Hypothalamus (tissue), 51 donors: ENCODE measurements at regions not wholly inside any gene's neighbourhood (a gene's known extent, or its start where the extent isn't known, plus 50 kb on each side); places are given as distances from the start of the nearest gene placed in this dataset.

ENCODE experiments used
- DNase-seq, 51 donors: peaks; one replicate each; lab custom pipeline; 2025; lab: John Stamatoyannopoulos, UW

DNA sequence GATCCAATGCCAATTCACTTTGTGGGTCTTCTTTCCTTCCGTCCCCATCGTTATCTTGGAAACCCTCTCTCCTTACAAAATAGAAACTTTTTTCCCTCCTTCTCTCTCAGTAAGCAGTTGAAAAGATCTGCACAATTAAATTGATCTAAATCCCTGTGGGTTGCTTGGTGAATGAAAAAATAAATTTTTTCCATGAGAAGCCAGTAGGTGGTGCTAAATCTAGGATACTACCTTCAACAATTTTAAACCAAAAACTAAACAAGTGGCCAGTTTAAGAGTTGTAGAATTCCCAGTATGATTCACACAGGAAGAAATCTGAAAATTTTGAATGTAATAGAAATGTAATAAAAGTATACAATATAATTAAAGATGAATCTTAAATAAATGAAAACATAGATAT, 990.3 kb upstream of the ZNF722 start:
- DNase-seq = no peak

DNA sequence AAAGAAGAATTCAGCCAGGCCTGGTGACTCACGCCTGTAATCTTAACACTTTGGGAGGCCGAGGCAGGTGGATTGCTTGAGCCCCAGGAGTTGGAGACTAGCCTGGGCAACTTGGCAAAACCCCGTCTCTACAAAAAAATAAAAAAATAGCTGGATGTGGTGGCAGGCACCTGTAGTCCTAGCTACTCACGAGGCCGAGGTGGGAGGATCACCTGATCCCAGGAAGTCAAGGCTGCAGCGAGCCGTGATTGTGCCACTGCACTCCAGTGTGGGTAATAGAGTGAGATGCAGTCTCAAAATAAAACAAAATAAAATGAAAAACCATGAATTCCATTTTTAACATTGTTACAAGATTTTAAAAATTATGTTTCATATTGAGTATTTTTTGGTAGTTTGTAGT, 988.9 kb upstream of the ZNF722 start:
- no peak for DNase-seq

DNA sequence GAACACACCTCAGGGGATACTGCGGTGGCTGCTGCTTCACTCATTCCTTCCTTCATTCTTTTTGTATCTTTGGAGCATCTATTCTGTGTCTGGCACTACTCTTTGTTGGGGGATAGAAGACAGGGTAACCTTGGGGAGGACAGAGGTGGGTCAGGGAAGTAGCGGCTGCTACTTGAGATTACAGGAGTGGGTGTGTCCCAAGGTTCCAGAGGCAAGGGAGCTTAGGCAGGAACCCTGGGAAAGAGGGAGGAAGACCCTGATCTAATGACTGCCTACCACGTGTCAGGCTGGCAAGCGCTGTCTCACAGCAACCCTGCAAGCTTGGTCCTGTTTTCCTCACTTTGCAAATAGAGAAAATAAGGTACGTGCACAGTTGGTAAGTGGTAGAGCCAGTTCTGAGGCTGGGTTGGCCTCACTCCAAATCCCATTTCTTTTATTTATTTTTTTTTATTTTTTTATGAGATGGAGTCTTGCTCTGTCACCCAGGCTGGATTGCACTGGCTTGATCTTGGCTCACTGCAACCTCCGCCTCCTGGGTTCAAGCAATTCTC, 985.9 kb upstream of the ZNF722 start:
- DNase-seq = no peak

DNA sequence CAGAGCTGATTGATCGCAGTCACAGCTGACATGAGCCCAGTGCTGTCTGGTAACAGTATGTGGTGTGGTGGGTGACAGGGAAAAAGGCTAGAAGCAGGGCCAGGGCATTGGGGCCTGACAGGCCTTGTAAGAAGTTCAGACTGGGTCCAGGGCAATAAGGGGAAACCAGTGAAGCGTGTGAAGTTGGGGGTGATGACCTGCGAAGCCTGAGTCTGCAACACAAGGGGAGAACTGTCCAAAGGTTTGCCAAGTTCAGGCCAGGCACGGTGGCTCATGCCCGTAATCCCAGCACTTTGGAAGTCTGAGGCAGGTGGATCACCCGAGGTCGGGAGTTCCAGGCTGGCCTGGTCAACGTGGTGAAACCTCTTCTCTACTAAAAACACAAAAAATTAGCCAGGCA, 983.9 kb upstream of the ZNF722 start:
- no peak for DNase-seq

DNA sequence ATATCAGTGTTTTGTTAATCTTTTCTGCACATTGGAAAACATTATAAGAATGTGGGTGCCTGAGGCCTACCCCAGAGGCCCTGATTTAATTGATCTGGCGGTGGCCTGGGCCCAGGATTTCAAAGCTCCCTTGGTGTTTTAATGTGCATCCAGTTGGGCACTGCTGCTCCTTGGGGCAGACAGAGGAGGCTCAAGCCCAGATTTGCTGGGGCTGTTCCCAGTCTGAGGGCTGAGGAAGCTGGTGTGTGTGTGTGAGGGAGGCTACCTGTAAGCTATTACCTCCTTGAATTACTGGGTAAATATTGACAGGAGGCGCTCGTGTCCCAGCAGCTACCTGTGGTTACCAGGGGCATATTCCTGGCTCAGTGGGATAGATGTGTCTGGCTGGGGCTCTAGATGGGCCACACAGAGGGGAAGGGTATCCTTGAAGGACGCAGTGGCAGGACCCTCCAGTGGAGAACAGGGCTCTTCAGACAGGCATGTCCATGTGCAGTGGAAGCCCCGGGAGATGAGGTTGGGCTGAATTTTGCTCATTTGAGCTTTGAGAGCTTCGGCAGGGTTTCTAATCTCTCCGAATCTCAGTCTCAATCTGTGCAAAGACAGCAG, 975.4 kb upstream of the ZNF722 start:
- DNase-seq = no peak

DNA sequence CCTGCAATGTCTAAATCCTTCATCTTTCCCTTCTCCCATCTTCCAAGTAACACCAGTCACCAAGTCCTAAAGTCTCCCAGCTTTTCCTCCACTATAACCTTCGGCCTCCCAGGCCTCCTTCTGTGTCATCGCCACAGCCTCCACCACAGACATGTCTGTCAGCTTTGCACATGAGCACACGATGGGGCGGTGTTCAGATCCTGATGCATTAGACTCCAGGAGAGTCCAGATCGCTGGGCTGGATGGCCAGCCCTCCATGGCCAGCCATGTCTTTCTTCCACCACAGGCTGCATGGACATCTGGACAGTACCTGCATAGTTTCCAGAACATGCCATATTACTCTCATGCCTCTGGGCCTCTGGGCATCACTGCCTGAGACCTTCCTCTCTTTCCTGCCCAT, 974.2 kb upstream of the ZNF722 start:
- DNase-seq = no peak

DNA sequence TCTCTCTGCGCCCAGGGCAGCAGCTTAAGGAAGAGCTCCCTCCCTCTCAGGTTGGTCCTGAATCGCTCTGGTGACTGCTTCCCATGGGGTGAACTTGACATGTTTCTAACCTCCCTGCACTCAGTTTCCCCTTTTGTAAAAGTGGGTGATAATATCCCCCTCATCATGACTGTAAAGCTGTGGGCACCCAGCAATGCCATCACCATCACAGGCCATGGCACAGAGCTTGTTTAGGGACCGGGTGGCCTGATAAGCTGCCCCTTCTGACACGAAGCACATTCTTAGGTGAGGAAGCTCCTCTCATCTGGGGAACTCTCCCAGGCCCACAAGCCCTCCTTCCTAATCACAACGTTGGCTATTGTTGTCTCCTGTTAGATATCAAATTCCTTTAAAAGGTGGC, 972.8 kb upstream of the ZNF722 start:
- DNase-seq = no peak

DNA sequence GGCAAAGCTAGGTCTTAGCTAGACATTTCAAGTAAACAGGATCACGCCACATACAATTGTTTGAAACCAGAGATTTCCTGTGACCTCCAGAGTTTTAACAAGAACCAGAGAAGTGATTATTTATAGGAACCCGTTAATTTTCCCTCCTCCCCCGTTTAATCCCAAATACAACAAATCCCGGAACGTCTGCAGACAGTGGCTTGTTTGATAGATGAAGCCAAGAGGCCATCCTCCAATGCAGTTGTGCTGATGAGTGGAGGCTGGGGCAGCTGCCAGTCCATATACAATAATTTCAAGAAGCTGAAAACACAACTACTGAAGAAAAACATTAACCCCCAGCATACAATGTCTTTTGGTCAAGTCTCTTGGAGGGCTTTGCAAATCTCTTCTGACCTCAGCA, 971.6 kb upstream of the ZNF722 start:
- DNase-seq = no peak

DNA sequence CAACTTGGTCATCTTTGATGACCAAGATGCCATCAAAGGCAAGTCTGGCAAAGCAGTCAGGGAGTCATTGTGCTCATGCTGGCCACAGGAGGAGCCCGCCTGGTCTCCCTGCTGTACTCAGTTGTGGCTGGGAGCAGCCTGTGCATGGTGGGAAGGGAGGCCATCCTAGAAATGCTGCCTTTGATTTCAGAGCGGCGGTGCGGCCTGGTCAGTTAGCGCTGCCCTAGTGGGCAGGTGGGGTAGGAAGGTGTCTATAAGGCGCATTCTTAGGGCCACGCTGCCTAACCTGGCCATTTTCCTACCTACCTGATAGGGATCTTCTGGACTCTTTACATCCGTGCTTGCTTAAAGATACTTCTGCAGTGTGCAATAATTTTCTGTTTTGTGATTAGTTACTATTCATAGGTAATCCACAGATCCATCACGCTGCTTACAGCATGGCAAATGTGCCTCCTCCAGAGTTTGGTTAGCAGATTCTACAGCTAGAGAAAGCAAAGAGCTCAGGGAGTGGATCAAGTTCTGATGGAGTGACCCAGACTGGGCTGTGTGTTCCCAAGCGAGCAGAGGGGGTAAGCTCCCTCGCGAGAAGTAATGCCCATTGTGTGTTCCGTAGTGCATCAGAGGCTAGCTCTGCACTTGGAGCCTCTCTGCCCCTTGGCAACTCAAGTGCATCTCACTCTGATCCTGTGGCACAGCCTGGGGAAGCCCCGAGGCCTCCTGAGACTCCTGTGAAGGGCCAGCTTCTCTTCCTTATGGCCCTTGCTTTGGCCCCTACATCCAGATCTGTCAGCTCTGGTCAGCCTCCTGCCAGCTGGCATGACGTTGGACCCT, 970.1 kb upstream of the ZNF722 start:
- DNase-seq = no peak

DNA sequence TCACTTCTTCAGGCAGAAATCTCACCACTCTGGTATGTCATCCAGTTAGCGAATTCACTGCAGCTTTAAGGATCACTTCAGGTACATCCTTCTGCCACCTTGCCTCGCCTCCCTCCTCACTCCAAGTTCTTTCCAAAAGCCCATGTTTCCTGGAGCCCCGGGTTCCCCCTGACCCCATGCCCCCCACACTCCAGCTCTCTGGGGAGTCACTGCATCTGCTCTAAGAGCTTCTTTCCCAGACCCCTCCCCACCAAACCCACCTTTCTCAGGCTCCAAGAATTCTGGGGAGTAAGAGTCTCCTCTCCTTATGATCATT, 969.5 kb upstream of the ZNF722 start:
- DNase-seq = no peak

DNA sequence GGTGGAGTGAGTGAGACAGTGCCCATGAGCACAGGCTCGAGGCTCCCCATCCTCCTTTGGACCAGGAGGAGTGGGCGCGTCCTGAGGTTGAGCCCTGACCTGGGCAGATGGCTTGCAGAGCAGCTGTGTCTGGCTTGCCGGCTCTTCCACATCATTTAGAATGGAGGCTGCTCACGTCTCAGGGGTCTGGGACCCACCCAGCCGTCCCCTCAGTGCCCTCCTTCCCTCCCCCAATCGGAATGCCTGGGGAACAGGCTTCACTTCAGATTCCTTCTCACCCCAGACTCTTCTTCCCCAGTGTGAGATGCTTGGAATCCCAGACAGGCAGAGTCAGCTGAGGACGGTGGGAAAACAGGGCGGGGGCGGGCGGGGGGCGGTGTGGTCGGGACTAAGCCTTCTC, 968.6 kb upstream of the ZNF722 start:
- no peak for DNase-seq

DNA sequence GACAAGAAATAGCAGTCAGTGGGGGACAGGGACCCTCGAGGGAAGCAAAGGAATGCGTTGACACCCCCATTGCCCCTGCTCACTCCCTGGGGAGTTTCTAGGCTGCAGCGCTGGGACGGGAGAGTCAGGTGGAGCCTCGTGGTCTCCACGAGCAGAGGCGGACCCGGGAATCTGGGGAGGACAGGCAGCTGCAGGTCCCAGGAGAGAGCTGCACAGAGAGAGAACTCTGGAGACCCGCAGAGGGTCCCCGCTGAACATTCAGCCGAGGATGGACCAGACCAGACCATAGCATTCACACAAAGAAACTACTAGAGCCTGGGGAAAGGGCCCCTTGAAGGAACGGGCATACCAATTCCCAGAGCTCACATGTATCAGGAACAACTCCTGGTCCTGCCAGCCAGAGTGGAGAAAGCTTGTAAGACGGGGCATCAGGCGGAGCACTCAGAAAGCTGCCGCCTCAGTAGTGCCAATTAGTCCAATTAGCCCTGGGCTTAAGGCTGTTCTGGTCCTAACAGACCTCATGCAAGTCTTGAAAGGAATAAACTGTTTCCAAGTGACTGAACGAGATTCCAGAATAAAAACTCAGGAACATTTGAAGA, 966.7 kb upstream of the ZNF722 start:
- no peak for DNase-seq

DNA sequence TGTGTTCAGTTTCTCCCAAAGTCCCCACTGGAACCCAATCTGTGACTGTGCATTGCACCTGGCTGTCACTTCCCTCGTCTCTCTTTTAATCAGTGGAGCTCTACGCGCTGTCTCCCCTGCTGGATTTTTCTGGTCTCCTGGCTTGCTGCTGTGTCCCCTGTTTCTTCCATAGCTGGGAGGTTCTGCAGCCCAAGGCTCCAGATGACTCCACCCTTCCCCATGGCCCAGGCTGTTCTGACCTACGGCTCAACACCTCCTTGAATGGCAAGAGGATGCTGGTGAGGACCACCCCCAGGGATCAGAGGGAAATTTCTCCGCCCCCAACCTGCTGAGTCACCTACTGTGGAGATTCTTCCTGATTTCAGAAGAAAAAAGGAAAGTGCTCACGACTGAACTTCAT, 961.4 kb upstream of the ZNF722 start:
- no peak for DNase-seq

DNA sequence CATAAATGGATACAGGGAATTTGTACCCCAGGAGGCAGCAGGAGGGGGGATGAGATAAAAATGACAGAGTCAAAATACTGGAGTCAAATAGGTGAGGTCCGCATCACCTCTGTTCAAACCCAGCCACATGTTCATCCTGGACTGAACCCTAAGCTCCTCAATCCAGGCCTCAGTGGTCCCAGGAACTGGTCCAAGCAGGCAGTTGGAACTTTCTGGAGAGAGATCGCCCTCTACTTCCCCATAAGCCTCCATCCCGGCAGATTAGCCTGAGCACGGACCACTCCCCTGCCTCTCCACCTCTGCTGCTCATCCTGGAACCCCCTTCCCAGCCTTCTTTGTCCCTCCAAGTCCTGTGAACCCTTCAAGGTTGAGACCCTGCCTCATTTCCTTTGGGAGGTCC, 959.7 kb upstream of the ZNF722 start:
- no peak for DNase-seq

DNA sequence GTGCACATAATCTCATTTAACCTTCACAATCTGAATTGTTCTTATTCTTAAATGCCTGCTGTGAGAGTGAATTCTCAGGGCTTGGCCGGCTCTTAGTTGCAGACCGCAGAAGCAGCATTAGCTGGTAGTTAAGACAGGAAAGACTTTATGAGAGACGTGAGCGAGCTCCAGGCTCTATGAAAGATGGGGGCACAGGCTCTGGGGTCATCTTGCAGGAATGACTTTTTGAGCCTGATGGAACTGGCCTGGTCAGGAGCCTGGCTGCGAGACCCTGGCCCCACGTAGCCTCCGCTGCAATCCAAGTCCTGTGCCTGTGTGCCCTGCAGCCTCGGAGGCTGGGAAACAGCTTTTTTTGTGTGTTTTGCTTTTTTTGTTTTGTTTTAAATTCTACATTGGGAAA, 958.8 kb upstream of the ZNF722 start:
- DNase-seq = no peak

DNA sequence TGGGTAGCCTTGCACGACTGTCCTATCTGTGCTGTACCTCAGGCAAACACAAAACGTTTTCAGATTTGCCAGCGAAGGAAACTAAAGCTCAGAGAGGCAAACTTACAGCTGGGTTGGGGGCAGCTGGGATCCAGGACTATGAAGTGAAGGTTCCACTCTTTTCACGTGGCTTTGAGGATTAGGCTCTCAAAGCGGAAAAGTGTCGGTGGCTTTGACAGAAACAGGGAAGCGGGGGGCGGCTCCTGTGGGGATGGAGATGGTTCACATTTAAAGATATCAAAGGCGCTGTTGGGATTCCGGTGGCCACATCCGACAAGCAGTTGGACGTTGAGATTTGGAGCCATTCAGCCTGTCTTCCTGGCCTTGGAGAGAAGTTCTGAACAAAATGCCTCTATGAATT, 958.3 kb upstream of the ZNF722 start:
- DNase-seq = no peak

DNA sequence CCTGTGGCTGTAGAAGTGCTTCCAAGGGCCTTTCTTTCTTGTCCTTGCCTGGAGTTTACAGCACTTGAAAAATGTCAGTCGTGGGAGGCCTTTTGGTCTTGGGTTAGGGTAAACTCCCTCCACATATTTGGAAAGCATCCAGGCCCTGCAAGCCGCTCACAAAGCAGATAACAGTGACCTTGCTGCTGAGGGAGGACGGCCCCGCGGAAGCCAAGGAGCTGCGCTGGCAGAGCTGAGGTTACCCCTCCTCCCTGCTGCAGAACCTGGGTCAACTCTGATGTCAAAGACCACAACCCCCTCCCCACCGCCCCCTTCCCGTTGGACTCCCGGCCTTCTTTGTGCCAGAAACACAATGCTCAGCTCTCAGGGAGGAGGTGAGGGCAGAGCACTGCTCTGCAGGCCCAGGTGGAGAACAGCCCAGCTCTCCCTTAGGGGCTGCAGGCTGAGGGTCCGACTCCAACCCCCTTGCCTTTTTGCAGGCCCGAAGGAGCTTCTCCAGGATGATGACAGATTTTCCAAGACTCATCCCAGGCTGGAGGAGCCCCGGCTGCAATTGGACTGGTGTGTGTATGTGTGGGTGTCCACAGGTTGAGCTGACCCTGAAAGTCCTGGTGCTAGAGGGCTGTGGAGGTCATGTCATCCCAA, 957.6 kb upstream of the ZNF722 start:
- DNase-seq = no peak

DNA sequence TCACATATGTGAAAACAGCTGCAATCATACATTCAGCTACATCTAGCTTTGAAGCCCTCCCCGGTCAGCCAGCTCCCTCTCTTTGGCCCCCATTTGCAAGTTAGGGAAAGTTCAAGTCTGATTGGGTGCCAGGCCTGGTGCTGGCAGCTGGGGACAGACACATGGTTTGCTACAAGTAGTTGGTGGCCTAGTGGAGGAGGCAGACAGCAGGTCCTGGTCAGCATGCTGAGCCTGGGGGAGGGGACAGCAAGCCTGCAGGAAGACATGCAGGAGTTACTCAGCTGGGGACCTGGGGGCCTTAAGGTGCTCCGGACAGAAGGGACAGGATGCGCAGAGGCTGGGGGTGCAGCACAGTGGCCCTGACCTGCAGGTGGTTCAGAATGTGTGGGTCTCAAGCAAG, 956.9 kb upstream of the ZNF722 start:
- DNase-seq = no peak

DNA sequence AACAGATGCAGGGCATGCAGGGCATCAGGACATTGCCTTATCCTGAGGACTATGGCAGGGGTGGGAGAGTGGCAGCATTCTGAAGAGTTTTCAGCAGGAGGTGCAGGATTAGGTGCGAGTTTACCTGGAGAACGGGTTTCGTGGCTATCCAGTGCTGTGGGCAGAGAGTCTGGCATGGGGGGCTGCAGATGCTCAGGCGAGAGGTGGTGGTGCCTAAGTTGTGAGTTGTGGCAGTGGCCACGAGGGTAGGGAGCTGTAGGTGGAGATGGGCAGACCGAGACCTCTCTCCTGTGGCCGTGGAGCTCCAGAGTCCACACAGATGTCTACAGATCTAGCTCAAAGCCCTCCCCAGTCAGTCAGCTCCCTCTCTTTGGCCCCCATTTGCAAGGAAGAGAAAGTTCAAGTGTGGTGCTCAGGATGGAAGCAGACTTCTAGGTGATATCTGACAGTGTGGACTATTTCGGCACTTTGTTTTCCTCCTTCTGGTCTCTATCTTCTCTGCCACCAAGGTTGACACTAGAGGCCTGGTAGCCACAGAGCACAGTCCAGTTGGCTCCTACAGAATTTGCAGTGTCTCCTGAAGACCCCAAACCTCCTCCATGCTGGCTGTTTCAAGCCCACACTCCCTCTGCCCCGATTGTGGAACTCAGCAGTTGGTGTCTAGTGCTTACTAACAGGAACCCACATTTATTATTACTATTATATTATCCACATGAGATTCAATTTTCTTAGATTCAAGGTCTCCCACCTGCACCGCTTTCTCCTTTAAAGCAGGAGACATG, 955.7 kb upstream of the ZNF722 start:
- DNase-seq = no peak

DNA sequence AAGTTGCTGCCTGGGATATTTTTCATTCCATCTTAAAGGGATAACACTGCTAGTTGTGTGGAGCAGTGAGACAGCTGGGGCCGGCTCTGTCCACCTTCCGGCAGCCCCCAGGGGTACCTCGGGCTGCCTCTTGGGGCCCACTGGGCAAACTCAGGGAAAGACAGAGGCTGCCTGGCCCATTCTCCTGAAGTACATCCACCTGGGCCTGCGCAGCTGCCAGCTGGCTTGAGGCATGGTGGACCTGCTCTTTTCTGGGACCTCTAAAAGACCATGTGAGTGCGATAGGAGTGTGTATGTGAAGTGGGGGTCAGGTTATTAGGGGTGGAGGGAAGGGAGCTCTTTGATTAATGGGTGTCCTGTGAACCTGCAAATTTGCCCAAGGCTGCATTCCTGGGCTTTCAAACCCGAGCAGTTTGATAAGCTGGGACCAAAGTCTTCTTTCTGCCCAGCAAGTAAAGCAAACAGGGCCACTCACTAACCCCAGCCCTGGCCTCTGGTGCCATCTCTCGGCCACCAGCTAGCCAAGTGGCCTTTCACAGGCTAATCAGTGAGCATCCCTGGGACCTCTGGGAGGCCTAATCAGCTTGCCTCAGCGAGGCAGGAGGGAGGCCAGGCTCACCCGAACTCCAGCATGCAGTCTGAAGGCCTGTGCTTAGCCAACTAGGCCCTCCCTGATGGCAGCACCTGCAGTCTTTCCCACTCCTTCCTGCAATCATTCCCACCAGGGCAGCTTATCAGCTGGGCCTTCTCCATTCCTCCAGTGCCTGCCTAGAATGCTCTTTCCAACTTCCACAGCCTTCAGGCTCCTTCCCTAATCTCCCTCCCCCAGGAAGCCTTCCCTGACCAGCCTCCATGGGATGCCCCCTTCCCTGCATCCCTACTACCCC, 954.7 kb upstream of the ZNF722 start:
- no peak for DNase-seq
